IMR-90 (cell line): ENCODE measurements at regions not wholly inside any gene's neighbourhood (a gene's known extent, or its start where the extent isn't known, plus 50 kb on each side); places are given as distances from the start of the nearest gene placed in this dataset.

Experiments used
- ATAC-seq: fragments of 200-7000 bp; cut with Tn5 transposase; 2 replicates; pipeline ENCODE4 v1.9.1; 2020; ENCODE audit warnings: low read depth, mild to moderate bottlenecking, moderate library complexity
- BruUV-seq: library from RNA; stranded (reverse); fragments of 400-500 nt; replicated peaks from 2 replicates; lab custom pipeline; 2021; lab: Mats Ljungman, UMichigan
- CTCF ChIA-PET: fragments of 300-600 bp; formaldehyde crosslinking; extraction: SDS; loops from one replicate; lab custom pipeline; 2021; ENCODE audit warnings: antibody characterized with exemption; lab: Yijun Ruan, JAX
- POLR2A ChIA-PET: fragments of 300-600 bp; sonication (Branson Sonifier 250); formaldehyde crosslinking; loops from one replicate; lab custom pipeline; 2022; ENCODE audit warnings: antibody characterized with exemption; ENCODE audit not compliant: unreplicated experiment; lab: Charles Lee
- DNase-seq: peaks from one replicate; pipeline ENCODE4 v3.0.0; 2013
- H2AFZ ChIP-seq: replicated peaks from 2 replicates; pipeline ENCODE3; 2013; ENCODE audit warnings: low read length, mild to moderate bottlenecking; ENCODE audit not compliant: poor library complexity
- H2AK5ac ChIP-seq: 2 replicates; pipeline ENCODE4 v1.6.1; 2013; ENCODE audit warnings: low read depth, low read length, inconsistent platforms
- H2AK9ac ChIP-seq: replicated peaks from 2 replicates; pipeline ENCODE3; 2013; ENCODE audit warnings: mild to moderate bottlenecking, low read depth, low read length, moderate library complexity; ENCODE audit not compliant: poor library complexity
- H2BK120ac ChIP-seq: 2 replicates; pipeline ENCODE4 v1.6.1; 2013; ENCODE audit warnings: low read depth, low read length, inconsistent platforms
- H2BK15ac ChIP-seq: 3 replicates; pipeline ENCODE4 v1.6.1; 2013; ENCODE audit warnings: low read depth, low read length, inconsistent platforms
- H2BK20ac ChIP-seq: 2 replicates; pipeline ENCODE4 v1.6.1; 2013; ENCODE audit warnings: low read depth, mild to moderate bottlenecking, inconsistent platforms, low read length, moderate library complexity
- H2BK5ac ChIP-seq: 2 replicates; pipeline ENCODE4 v1.6.1; 2013; ENCODE audit warnings: mild to moderate bottlenecking, low read depth, low read length, inconsistent platforms; ENCODE audit not compliant: poor library complexity, severe bottlenecking
- H3K14ac ChIP-seq: replicated peaks from 2 replicates; pipeline ENCODE4 v1.6.1; 2013; ENCODE audit warnings: low read depth, low read length, inconsistent platforms
- H3K18ac ChIP-seq: 2 replicates; pipeline ENCODE4 v1.6.1; 2013; ENCODE audit warnings: low read depth, low read length, control low read depth
- H3K23ac ChIP-seq: 2 replicates; pipeline ENCODE4 v1.6.1; 2013; ENCODE audit warnings: low read depth, low read length, inconsistent platforms
- H3K27ac ChIP-seq: 2 replicates; pipeline ENCODE4 v1.5.1; 2013; ENCODE audit warnings: mild to moderate bottlenecking, control low read depth, low read length; ENCODE audit not compliant: insufficient read depth
- H3K27me3 ChIP-seq: 2 replicates; pipeline ENCODE4 v1.6.1; 2013; ENCODE audit warnings: low read length; ENCODE audit not compliant: control insufficient read depth, insufficient read depth
- H3K36me3 ChIP-seq: 2 replicates; pipeline ENCODE4 v1.6.1; 2013; ENCODE audit warnings: low read length, mixed read lengths; ENCODE audit not compliant: control insufficient read depth, insufficient read depth
- H3K4ac ChIP-seq: 2 replicates; pipeline ENCODE4 v1.6.1; 2013; ENCODE audit warnings: low read depth, low read length, inconsistent platforms
- H3K4me1 ChIP-seq: 2 replicates; pipeline ENCODE4 v1.6.1; 2013; ENCODE audit warnings: low read length, mixed read lengths; ENCODE audit not compliant: control insufficient read depth, insufficient read depth
- H3K4me2 ChIP-seq: 2 replicates; pipeline ENCODE4 v1.6.1; 2013; ENCODE audit warnings: low read depth, mild to moderate bottlenecking, control low read depth, low read length, moderate library complexity
- H3K4me3 ChIP-seq: 2 replicates; pipeline ENCODE4 v1.5.1; 2013; ENCODE audit warnings: low read depth, mild to moderate bottlenecking, control low read depth, low read length, moderate library complexity; ENCODE audit not compliant: insufficient read depth
- H3K56ac ChIP-seq: 2 replicates; pipeline ENCODE4 v1.6.1; 2013; ENCODE audit warnings: low read length, inconsistent platforms; ENCODE audit not compliant: insufficient read depth; ENCODE audit errors: extremely low read depth
- H3K79me1 ChIP-seq, 2 experiments: 2 replicates each; pipeline ENCODE4 v1.6.1; 2013; ENCODE audit warnings: low read length in 2 of 2, inconsistent platforms in 1 of 2, low read depth in 1 of 2
- H3K9ac ChIP-seq: 2 replicates; pipeline ENCODE4 v1.6.1; 2013; ENCODE audit warnings: low read depth, low read length, control low read depth
- H3K9me1 ChIP-seq: 2 replicates; pipeline ENCODE4 v1.6.1; 2013; ENCODE audit warnings: low read length, inconsistent platforms; ENCODE audit not compliant: insufficient read depth
- H3K9me3 ChIP-seq: 2 replicates; pipeline ENCODE4 v1.6.1; 2013; ENCODE audit warnings: low read length; ENCODE audit not compliant: control insufficient read depth, insufficient read depth
- H4K20me1 ChIP-seq: 2 replicates; pipeline ENCODE4 v1.6.1; 2013; ENCODE audit warnings: low read length, inconsistent platforms; ENCODE audit not compliant: insufficient read depth
- H4K5ac ChIP-seq: 2 replicates; pipeline ENCODE4 v1.6.1; 2013; ENCODE audit warnings: mild to moderate bottlenecking, low read depth, low read length, control low read depth
- H4K8ac ChIP-seq, 2 experiments: 2 replicates each; pipeline ENCODE4 v1.6.1; 2013; ENCODE audit warnings: low read depth in 2 of 2, low read length in 2 of 2, control low read depth in 1 of 2, inconsistent platforms in 1 of 2
- H4K91ac ChIP-seq: 2 replicates; pipeline ENCODE4 v1.6.1; 2013; ENCODE audit warnings: low read depth, low read length, inconsistent platforms; ENCODE audit not compliant: insufficient read depth
- CEBPB ChIP-seq: IDR thresholded peaks from 2 replicates; pipeline ENCODE4 v1.6.1; 2012; ENCODE audit warnings: low read depth, low read length, improper control_type of control experiment
- MAFK ChIP-seq: IDR thresholded peaks from 2 replicates; pipeline ENCODE4 v1.6.1; 2012; ENCODE audit warnings: low read depth, low read length, improper control_type of control experiment
- POLR2A ChIP-seq: IDR thresholded peaks from 2 replicates; pipeline ENCODE4 v1.6.1; 2012; ENCODE audit warnings: mild to moderate bottlenecking, low read depth, low read length
- SMC3 ChIP-seq: fragments of 150-350 bp; IDR thresholded peaks from 2 replicates; pipeline ENCODE4 v1.6.1; 2016; ENCODE audit warnings: low read depth, mild to moderate bottlenecking, antibody characterized with exemption, low read length, moderate library complexity
- WGBS, 2 experiments: methylation state at CpG; one replicate each; pipeline versions ENCODE4 v1.1.5 to v1.1.7; 2013; ENCODE audit warnings: missing lambda C conversion rate in 2 of 2; ENCODE audit not compliant: insufficient read length in 1 of 2; ENCODE audit errors: extremely low coverage in 2 of 2; 5-methylcytosine and 5-hydroxymethylcytosine counted together
- dilution Hi-C: fragments of 300-500 bp; cut with HindIII; formaldehyde crosslinking; loops from one replicate; pipeline ENCODE4 v1.14.3; 2018; ENCODE audit warnings: low sequenced_read_pairs; ENCODE audit not compliant: unreplicated experiment
- in situ Hi-C: fragments of 300-500 bp; cut with MboI; formaldehyde crosslinking; loops from 3 replicates; pipeline ENCODE4 v1.14.3; 2019; ENCODE audit warnings: low sequenced_read_pairs, inconsistent platforms, mixed read lengths
- intact Hi-C: fragments of 100-400 bp; cut with micrococcal nuclease; formaldehyde crosslinking; loops from 2 replicates; pipeline ENCODE4 v1.10.0; 2022
- TF ChIP-seq, protein P1 (sequence below): fragments of 150-350 bp; IDR thresholded peaks from 2 replicates; pipeline ENCODE4 v1.6.1; 2017; ENCODE audit warnings: mild to moderate bottlenecking, antibody characterized with exemption, low read length, low read depth
- TF ChIP-seq, protein P2 (sequence below): fragments of 150-350 bp; IDR thresholded peaks from 2 replicates; pipeline ENCODE4 v1.6.1; 2016; ENCODE audit warnings: low read depth, mild to moderate bottlenecking, low read length, moderate library complexity, borderline replicate concordance

GRCh38 chr9:90974643-90975245 is 173.1 kb downstream of the SYK start:
- H4K8ac ChIP-seq: no peak overlapping the region
- no peaks in the 10 kb centered on the region for H3K36me3 ChIP-seq
- no peak overlapping the region for H3K23ac ChIP-seq
- ATAC-seq (no peak), DNase-seq (no peak)
- no peak overlapping the region for H3K18ac ChIP-seq
- no peak overlapping the region for H2AK9ac ChIP-seq
- H2AFZ ChIP-seq: no peak overlapping the region
- H3K27ac ChIP-seq: no peak overlapping the region
- H2BK20ac ChIP-seq: no peak overlapping the region
- CTCF ChIA-PET: no interaction called here
- no peaks in the 10 kb centered on the region for H4K20me1 ChIP-seq
- TF ChIP-seq, protein P1, sequence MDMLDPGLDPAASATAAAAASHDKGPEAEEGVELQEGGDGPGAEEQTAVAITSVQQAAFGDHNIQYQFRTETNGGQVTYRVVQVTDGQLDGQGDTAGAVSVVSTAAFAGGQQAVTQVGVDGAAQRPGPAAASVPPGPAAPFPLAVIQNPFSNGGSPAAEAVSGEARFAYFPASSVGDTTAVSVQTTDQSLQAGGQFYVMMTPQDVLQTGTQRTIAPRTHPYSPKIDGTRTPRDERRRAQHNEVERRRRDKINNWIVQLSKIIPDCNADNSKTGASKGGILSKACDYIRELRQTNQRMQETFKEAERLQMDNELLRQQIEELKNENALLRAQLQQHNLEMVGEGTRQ: no peak
- TF ChIP-seq, protein P2, sequence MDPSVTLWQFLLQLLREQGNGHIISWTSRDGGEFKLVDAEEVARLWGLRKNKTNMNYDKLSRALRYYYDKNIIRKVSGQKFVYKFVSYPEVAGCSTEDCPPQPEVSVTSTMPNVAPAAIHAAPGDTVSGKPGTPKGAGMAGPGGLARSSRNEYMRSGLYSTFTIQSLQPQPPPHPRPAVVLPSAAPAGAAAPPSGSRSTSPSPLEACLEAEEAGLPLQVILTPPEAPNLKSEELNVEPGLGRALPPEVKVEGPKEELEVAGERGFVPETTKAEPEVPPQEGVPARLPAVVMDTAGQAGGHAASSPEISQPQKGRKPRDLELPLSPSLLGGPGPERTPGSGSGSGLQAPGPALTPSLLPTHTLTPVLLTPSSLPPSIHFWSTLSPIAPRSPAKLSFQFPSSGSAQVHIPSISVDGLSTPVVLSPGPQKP: no peak
- no peak for TF ChIP-seq MAFK
- no peak for TF ChIP-seq SMC3
- no peak for TF ChIP-seq POLR2A
- no peak for TF ChIP-seq CEBPB
- in situ Hi-C loops: no loop called here
- no peak overlapping the region for H3K4me3 ChIP-seq
- H3K14ac ChIP-seq: no peak overlapping the region
- no peak overlapping the region for H4K5ac ChIP-seq
- no peak overlapping the region for H2BK120ac ChIP-seq
- no peak overlapping the region for H2AK5ac ChIP-seq
- POLR2A ChIA-PET: no interaction called here
- H3K9ac ChIP-seq: no peak overlapping the region
- H2BK15ac ChIP-seq: no peak overlapping the region
- H3K4me2 ChIP-seq: no peak overlapping the region
- no peaks in the 10 kb centered on the region for H3K79me1 ChIP-seq
- WGBS, 2 experiments: 76% methylated on average over 4 of the region's 9 CpGs; no CpG with 5 or more reads in 1 of the 2 experiments
- no peak overlapping the region for H3K56ac ChIP-seq
- peaks cover 4% of the 10 kb centered on the region; the same call in 1 of the 2 replicates for H3K4me1 ChIP-seq
- intact Hi-C loops: loop anchor here (5.0 kb wide), 1 partner anchor 48 kb away; no protein-coding TSS in a partner anchor
- no peaks in the 10 kb centered on the region for H3K27me3 ChIP-seq
- H3K9me3 ChIP-seq: no peaks in the 10 kb centered on the region
- no peak overlapping the region for H3K4ac ChIP-seq
- no TSS peak for BruUV-seq
- 0 out of 2 replicates have a peak, but pooled peaks cover 9% of the 10 kb centered on the region for H3K9me1 ChIP-seq
- no peak overlapping the region for H4K91ac ChIP-seq
- H2BK5ac ChIP-seq: no peak overlapping the region
- dilution Hi-C loops: no loop called here
